ENCODE measurements at regions not wholly inside any gene's neighbourhood (a gene's known extent, or its start where the extent isn't known, plus 50 kb on each side); places are given as distances from the start of the nearest gene placed in this dataset.

- no peak for DNase-seq (ENCODE audit: low read depth in 2 of 2)
Measured at GRCh38 chr22:22999523-22999922, 70.8 kb upstream of the GNAZ start.

DNA sequence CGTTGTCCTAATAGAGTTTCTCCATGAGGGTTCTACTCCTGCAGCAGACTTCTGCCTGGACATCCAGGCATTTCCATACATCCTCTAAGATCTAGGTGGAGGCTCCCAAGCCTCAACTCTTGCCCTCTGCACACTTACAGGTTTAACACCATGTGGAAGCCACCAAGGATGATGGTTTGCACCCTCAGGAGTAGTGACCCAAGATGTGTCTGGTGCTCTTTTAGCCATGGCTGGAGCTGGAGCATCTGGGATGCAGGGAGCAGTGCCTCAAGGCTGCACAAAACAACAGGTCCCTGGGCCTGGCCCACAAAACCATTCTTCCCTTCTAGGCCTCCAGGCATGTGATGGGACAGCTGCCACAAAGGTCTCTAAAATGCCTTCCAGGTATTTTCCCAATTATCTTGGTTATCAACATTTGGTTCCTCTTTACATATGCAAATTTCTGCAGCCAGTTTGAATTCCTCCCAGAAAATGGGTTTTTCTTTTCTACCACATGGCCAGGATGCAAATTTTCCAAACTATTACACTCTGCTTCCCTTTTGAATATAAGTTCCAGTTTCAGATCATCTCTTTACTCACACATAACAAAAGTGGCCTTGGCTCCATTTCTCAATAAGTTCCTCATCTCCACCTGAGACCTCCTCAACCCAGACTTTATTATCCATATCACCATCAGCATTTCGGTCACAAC is 69.5 kb upstream of the GNAZ start:
- no peak for DNase-seq (ENCODE audit: low read depth in 2 of 2)

GRCh38 chr22:23001463-23001862 is 68.9 kb upstream of the GNAZ start:
- DNase-seq (ENCODE audit: low read depth in 2 of 2) = no peak

GRCh38 chr22:23002612-23003180 is 67.6 kb upstream of the GNAZ start:
- no peak for DNase-seq (ENCODE audit: low read depth in 2 of 2)

DNA sequence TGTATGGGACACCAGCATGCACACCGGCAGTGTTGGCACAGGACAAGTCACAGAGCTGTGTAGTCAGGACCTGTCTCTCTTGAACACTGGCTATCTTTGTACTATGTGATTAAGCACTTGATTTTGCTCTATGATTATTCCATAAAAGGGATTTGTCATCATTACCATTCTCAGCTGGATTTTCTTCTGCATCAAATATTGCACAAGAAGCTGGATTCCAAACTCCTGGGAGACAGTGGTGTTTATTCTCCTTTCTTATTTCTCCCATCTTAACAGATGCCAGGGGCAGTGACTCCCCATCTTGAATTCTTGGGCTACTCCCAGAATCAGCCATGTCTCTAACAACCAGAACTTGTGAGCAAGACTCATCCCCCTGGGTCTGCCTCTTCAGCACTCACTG is 62.5 kb upstream of the GNAZ start:
- no peak for DNase-seq (ENCODE audit: low read depth in 2 of 2)

DNA sequence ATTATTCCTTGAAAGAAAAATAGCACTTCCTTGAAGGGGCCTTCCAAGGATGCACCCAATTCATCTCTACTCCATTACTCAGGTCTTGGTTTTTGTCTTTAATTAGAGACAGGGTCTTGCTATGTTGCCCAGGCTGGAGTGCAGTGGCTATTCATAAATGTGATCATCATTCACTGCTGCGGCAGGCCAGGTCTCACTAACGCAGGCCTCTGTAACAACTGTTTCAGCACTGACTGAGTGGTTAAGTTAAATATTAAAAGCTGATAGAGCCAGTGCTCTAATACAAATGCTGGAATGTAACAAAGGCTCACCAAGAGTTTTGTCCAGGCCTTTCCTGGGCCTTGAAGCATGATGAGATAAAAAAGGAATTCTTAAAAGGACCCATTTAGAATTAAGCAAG is 61.4 kb upstream of the GNAZ start:
- no peak for DNase-seq (ENCODE audit: low read depth in 2 of 2)
